ENCODE measurements at regions not wholly inside any gene's neighbourhood (a gene's known extent, or its start where the extent isn't known, plus 50 kb on each side); places are given as distances from the start of the nearest gene placed in this dataset.

GRCh38 chr3:41131224-41131623 is 68.1 kb upstream of the CTNNB1 start:
- Histone ChIP-seq H3K9ac (ENCODE audit: insufficient read depth in 1 of 2, low read depth in 2 of 2, low read length in 2 of 2) (no peak overlapping the region), H2AFZ (ENCODE audit: low read depth, low read length) (no peak overlapping the region), H3K4me1 (replicated peaks in 1 of 2; ENCODE audit: control insufficient read depth in 2 of 2, insufficient read depth in 2 of 2, low read length in 2 of 2) (no peaks in the 10 kb centered on the region), H3K4me2 (ENCODE audit: insufficient read depth, low read length) (no peak overlapping the region), H3K4me3 (no peak overlapping the region), H3K27me3 (ENCODE audit: control insufficient read depth in 2 of 2, insufficient read depth in 2 of 2, low read length in 2 of 2) (peaks cover 2 to 4% of the 10 kb centered on the region in 2 experiments; a peak in 1 of 5 replicates), H3K9me3 (replicated peaks; ENCODE audit: control insufficient read depth, insufficient read depth, low read depth, low read length) (no peaks in the 10 kb centered on the region), H4K20me1 (replicated peaks; ENCODE audit: control insufficient read depth, insufficient read depth, low read length) (no peaks in the 10 kb centered on the region), H3K36me3 (ENCODE audit: control insufficient read depth, insufficient read depth, low read length) (no peaks in the 10 kb centered on the region), H3K27ac (ENCODE audit: extremely low read depth, low read depth, low read length) (no peak overlapping the region), H3K79me2 (ENCODE audit: control insufficient read depth, insufficient read depth, low read length) (no peaks in the 10 kb centered on the region), H3K9me1 (ENCODE audit: control insufficient read depth, insufficient read depth, low read length) (no peaks in the 10 kb centered on the region)
- BruUV-seq (replicated peaks) = no TSS peak
- POLR2A ChIA-PET = no interaction called here
- ATAC-seq (no peak), DNase-seq (ENCODE audit: extremely low read depth in 1 of 4, low spot score in 3 of 4) (no peak), FAIRE-seq (no peak)
- intact Hi-C loops (cut with micrococcal nuclease) = no loop called here
- TF ChIP-seq RBM14 (IDR thresholded peaks at IDR 0.05; ENCODE audit: borderline replicate concordance, insufficient read depth, low read depth, low read length) = no peak
- TF ChIP-seq ETS2 (tag; IDR thresholded peaks at IDR 0.05; ENCODE audit: borderline replicate concordance, poor library complexity, severe bottlenecking) = no peak
- no peak for TF ChIP-seq TEAD2 (tag; IDR thresholded peaks at IDR 0.05)
- no peak for TF ChIP-seq SMARCE1 (IDR thresholded peaks at IDR 0.05)
- TF ChIP-seq ELF1 (tag; IDR thresholded peaks at IDR 0.05) = no peak
- TF ChIP-seq ZNF695 (CRISPR knock-in tag; IDR thresholded peaks at IDR 0.05) = no peak
- no peak for TF ChIP-seq TCF7 (IDR thresholded peaks at IDR 0.05; ENCODE audit: borderline replicate concordance)
- no peak for TF ChIP-seq SREBF2 (CRISPR knock-in tag; IDR thresholded peaks at IDR 0.05)
- TF ChIP-seq SLC30A9 (CRISPR knock-in tag; IDR thresholded peaks at IDR 0.05) = no peak
- no peak for TF ChIP-seq SMARCB1 (IDR thresholded peaks at IDR 0.05; ENCODE audit: insufficient read length, low read depth)
- no peak for TF ChIP-seq CTCF (IDR thresholded peaks at IDR 0.05 in 2 of 3, conservative IDR thresholded peaks at IDR 0.05 in 1 of 3; ENCODE audit: insufficient read depth in 2 of 3, low read depth in 1 of 3, low read length in 3 of 3)
- no peak for TF ChIP-seq FOXM1 (IDR thresholded peaks at IDR 0.05; ENCODE audit: low read depth)
- no peak for TF ChIP-seq FOXM1 (CRISPR knock-in tag; IDR thresholded peaks at IDR 0.05; ENCODE audit: low read depth)
- no peak for TF ChIP-seq ZNF263 (CRISPR knock-in tag; IDR thresholded peaks at IDR 0.05; ENCODE audit: borderline replicate concordance)
- TF ChIP-seq ELK3 (CRISPR knock-in tag; IDR thresholded peaks at IDR 0.05) = no peak
- TF ChIP-seq ZFPM2 (CRISPR knock-in tag; IDR thresholded peaks at IDR 0.05) = no peak
- no peak for TF ChIP-seq CC2D1A (IDR thresholded peaks at IDR 0.05)
- no peak for TF ChIP-seq SMARCA5 (IDR thresholded peaks at IDR 0.05)
- TF ChIP-seq ZBTB11 (CRISPR knock-in tag; IDR thresholded peaks at IDR 0.05) = no peak
- CTCF ChIA-PET (ENCODE audit: low intra/inter-chr PET ratio) = no interaction called here
- in situ Hi-C loops (cut with MboI) = no loop called here
- 1% methylated on average over 3 of the region's 3 CpGs for WGBS (ENCODE audit: insufficient coverage, low coverage, missing lambda C conversion rate)
